NT2/D1 (cell line): ENCODE measurements at regions not wholly inside any gene's neighbourhood (a gene's known extent, or its start where the extent isn't known, plus 50 kb on each side); places are given as distances from the start of the nearest gene placed in this dataset.

ENCODE experiments used
- DNase-seq: peaks from one replicate; pipeline ENCODE4 v3.0.0-alpha.2; 2011; ENCODE audit warnings: low read depth, low spot score
- H3K27me3 ChIP-seq: 2 replicates; pipeline ENCODE4 v1.6.0; 2011; ENCODE audit warnings: mild to moderate bottlenecking; ENCODE audit not compliant: insufficient read length, insufficient read depth
- H3K36me3 ChIP-seq: 2 replicates; pipeline ENCODE4 v1.6.1; 2011; ENCODE audit warnings: mild to moderate bottlenecking, low read length, mixed read lengths; ENCODE audit not compliant: insufficient read depth, insufficient read length
- H3K4me1 ChIP-seq: 2 replicates; pipeline ENCODE4 v1.5.1; 2011; ENCODE audit not compliant: insufficient read depth, insufficient read length
- H3K4me3 ChIP-seq: 2 replicates; pipeline ENCODE4 v1.5.1; 2011; ENCODE audit warnings: low read depth; ENCODE audit not compliant: insufficient read length
- H3K9ac ChIP-seq: 2 replicates; pipeline ENCODE4 v1.6.0; 2011; ENCODE audit warnings: low read depth; ENCODE audit not compliant: insufficient read length
- H3K9me3 ChIP-seq: 2 replicates; pipeline ENCODE4 v1.5.1; 2011; ENCODE audit warnings: mild to moderate bottlenecking, low read length; ENCODE audit not compliant: insufficient read depth
- SUZ12 ChIP-seq: IDR thresholded peaks from 2 replicates; pipeline ENCODE4 v1.6.1; 2011; ENCODE audit not compliant: insufficient read length, insufficient read depth; ENCODE audit errors: extremely low read depth
- YY1 ChIP-seq: IDR thresholded peaks from 2 replicates; pipeline ENCODE4 v1.6.1; 2011; ENCODE audit not compliant: insufficient read length, insufficient read depth
- ZNF274 ChIP-seq: IDR thresholded peaks from 2 replicates; pipeline ENCODE4 v1.6.1; 2011; ENCODE audit warnings: mild to moderate bottlenecking, low read depth, low read length

- Histone ChIP-seq H3K9ac (no peak overlapping the region), H3K36me3 (no peaks in the 10 kb centered on the region), H3K4me3 (no peak overlapping the region), H3K27me3 (no peaks in the 10 kb centered on the region), H3K9me3 (peaks cover 9% of the 10 kb centered on the region), H3K4me1 (no peaks in the 10 kb centered on the region)
- DNase-seq: no peak
- TF ChIP-seq SUZ12 (no peak), YY1 (no peak), ZNF274 (no peak)
Measured at GRCh38 chr21:16851054-16851453, 661.8 kb upstream of the CXADR start.

DNA sequence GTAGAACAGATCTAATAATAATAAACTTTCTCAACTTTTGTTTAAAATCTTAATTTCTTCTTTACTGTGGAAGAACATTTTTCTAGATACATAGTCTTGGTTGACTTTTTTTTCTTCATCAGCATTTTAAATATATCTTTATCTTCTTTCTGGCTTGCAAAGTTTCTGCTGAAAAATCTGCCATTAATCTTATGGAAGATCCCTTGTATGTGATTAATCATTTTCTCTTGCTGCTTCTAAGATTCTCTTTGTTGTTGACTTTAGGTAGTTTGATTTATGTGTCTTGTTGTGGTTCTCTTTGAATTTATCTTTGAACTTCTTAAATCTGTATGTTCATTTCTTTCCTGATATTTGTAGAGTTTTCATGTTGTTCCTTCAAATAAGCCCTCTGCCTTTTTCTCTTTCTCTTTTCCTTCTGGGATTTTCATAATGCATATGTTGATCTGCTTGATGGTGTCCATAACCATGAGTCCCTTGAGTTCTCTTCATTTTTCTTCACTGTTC lies 657.6 kb upstream of the CXADR start:
- Histone ChIP-seq H3K4me1 (no peaks in the 10 kb centered on the region), H3K9me3 (peaks cover 9% of the 10 kb centered on the region), H3K27me3 (no peaks in the 10 kb centered on the region), H3K36me3 (no peaks in the 10 kb centered on the region), H3K4me3 (no peak overlapping the region), H3K9ac (no peak overlapping the region)
- TF ChIP-seq YY1: no peak
- no peak for TF ChIP-seq ZNF274
- DNase-seq: no peak

- Histone ChIP-seq H3K4me1 (no peaks in the 10 kb centered on the region), H3K9ac (no peak overlapping the region), H3K4me3 (no peak overlapping the region), H3K27me3 (no peaks in the 10 kb centered on the region), H3K36me3 (no peaks in the 10 kb centered on the region), H3K9me3 (no peaks in the 10 kb centered on the region)
- no peak for DNase-seq
- no peak for TF ChIP-seq YY1
- TF ChIP-seq SUZ12: no peak
- TF ChIP-seq ZNF274: no peak
Measured at GRCh38 chr21:16863362-16863905, 649.4 kb upstream of the CXADR start.

DNA sequence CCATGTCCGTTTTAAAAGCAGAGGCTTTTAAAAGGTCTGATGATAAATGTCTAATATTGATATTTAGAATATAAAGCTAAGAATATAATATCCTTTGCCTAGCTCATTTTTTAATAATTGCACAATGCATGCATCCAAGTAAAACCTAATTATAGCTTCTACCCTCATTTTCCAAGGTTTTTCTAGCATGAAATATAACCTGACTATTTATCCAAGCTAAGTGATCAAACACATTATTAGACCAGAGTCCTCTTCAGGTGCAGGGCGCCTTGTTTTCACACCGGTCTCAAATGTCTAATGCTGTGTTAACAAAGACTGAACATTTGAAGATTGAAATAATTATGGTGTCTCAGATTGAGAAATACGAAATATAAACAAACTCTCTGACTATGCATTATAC lies 648.9 kb upstream of the CXADR start:
- Histone ChIP-seq H3K9ac (no peak overlapping the region), H3K9me3 (no peaks in the 10 kb centered on the region), H3K4me3 (no peak overlapping the region), H3K36me3 (no peaks in the 10 kb centered on the region), H3K4me1 (no peaks in the 10 kb centered on the region), H3K27me3 (no peaks in the 10 kb centered on the region)
- no peak for DNase-seq
- no peak for TF ChIP-seq SUZ12
- TF ChIP-seq YY1: no peak

GRCh38 chr21:16865632-16866031 lies 647.2 kb upstream of the CXADR start:
- H3K9me3 ChIP-seq: no peaks in the 10 kb centered on the region
- no peak for DNase-seq
- H3K36me3 ChIP-seq: no peaks in the 10 kb centered on the region
- no peaks in the 10 kb centered on the region for H3K27me3 ChIP-seq
- H3K9ac ChIP-seq: no peak overlapping the region
- H3K4me1 ChIP-seq: no peaks in the 10 kb centered on the region
- H3K4me3 ChIP-seq: no peak overlapping the region
- TF ChIP-seq ZNF274 (no peak), SUZ12 (no peak), YY1 (no peak)

DNA sequence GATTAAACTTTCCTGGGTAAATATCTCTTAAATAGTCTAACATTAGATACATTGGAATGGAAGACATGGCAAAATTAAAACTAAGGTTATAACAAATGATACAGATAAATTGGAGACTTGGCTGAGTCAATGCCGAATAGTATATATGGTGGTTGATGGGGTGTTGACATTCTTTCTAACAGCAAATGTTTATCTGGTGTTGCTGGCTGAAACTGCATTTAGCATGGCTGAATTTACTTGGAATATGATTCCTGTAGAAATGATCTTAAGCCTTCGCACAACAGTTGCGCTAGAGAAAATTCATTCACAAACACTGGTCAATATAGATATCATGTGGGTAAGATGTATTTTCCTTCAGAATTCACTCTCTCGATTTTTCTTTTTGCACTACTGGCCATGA lies 646.0 kb upstream of the CXADR start:
- no peaks in the 10 kb centered on the region for H3K9me3 ChIP-seq
- H3K4me1 ChIP-seq: no peaks in the 10 kb centered on the region
- no peaks in the 10 kb centered on the region for H3K36me3 ChIP-seq
- H3K9ac ChIP-seq: no peak overlapping the region
- H3K27me3 ChIP-seq: no peaks in the 10 kb centered on the region
- no peak overlapping the region for H3K4me3 ChIP-seq
- TF ChIP-seq ZNF274 (no peak), YY1 (no peak), SUZ12 (no peak)
- no peak for DNase-seq

DNA sequence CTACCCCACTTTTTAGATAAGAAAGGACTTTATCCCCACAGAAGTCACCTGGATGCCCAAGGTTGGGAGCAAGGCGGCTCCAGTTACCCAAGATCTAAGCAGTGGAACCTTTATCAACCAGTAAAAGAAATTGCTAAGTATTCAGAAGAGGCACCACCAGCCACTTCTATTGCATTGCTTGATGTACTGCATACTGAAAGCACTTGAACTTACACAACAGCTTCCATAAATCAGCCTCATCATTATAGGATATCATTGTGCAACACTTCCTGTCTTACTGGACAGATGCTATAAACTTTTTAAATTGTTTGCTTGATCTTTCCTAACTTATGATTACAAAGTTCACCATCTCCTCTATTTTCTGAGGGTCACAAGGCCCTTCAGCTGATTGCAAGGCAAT lies 642.7 kb upstream of the CXADR start:
- DNase-seq: no peak
- H3K4me1 ChIP-seq: no peaks in the 10 kb centered on the region
- no peaks in the 10 kb centered on the region for H3K36me3 ChIP-seq
- no peak overlapping the region for H3K9ac ChIP-seq
- H3K4me3 ChIP-seq: no peak overlapping the region
- H3K9me3 ChIP-seq: no peaks in the 10 kb centered on the region
- no peaks in the 10 kb centered on the region for H3K27me3 ChIP-seq
- TF ChIP-seq YY1 (no peak), SUZ12 (no peak), ZNF274 (no peak)
